ENCODE measurements at regions not wholly inside any gene's neighbourhood (a gene's known extent, or its start where the extent isn't known, plus 50 kb on each side); places are given as distances from the start of the nearest gene placed in this dataset.

- Histone ChIP-seq H3K9ac (ENCODE audit: insufficient read length, low read depth) (no peak overlapping the region), H3K27me3 (ENCODE audit: insufficient read depth, insufficient read length) (no peaks in the 10 kb centered on the region), H3K4me1 (ENCODE audit: insufficient read depth, insufficient read length) (peaks cover 17% of the 10 kb centered on the region), H3K9me3 (ENCODE audit: insufficient read depth, low read length) (no peaks in the 10 kb centered on the region), H3K36me3 (ENCODE audit: insufficient read depth, insufficient read length, low read length) (no peaks in the 10 kb centered on the region), H3K4me3 (ENCODE audit: insufficient read length, low read depth) (no peak overlapping the region)
- DNase-seq (ENCODE audit: low read depth, low spot score) = no peak
- TF ChIP-seq ZNF274 (IDR thresholded peaks at IDR 0.05; ENCODE audit: low read depth, low read length) (no peak), YY1 (IDR thresholded peaks at IDR 0.05; ENCODE audit: insufficient read depth, insufficient read length) (no peak), SUZ12 (IDR thresholded peaks at IDR 0.05; ENCODE audit: extremely low read depth, insufficient read depth, insufficient read length) (no peak)
These were observed 374.0 kb downstream of the UQCRFS1 start for GRCh38 chr19:28838909-28839308.

GRCh38 chr19:28836421-28836820 is 376.5 kb downstream of the UQCRFS1 start:
- no peak for DNase-seq (ENCODE audit: low read depth, low spot score)
- Histone ChIP-seq H3K36me3 (ENCODE audit: insufficient read depth, insufficient read length, low read length) (no peaks in the 10 kb centered on the region), H3K27me3 (ENCODE audit: insufficient read depth, insufficient read length) (no peaks in the 10 kb centered on the region), H3K4me1 (ENCODE audit: insufficient read depth, insufficient read length) (peaks cover 17% of the 10 kb centered on the region), H3K9ac (ENCODE audit: insufficient read length, low read depth) (no peak overlapping the region), H3K9me3 (ENCODE audit: insufficient read depth, low read length) (no peaks in the 10 kb centered on the region), H3K4me3 (ENCODE audit: insufficient read length, low read depth) (no peak overlapping the region)
- no peak for TF ChIP-seq SUZ12 (IDR thresholded peaks at IDR 0.05; ENCODE audit: extremely low read depth, insufficient read depth, insufficient read length)
- TF ChIP-seq ZNF274 (IDR thresholded peaks at IDR 0.05; ENCODE audit: low read depth, low read length) = no peak
- TF ChIP-seq YY1 (IDR thresholded peaks at IDR 0.05; ENCODE audit: insufficient read depth, insufficient read length) = no peak

GRCh38 chr19:28834996-28835395 is 378.0 kb downstream of the UQCRFS1 start:
- Histone ChIP-seq H3K9me3 (ENCODE audit: insufficient read depth, low read length) (no peaks in the 10 kb centered on the region), H3K27me3 (ENCODE audit: insufficient read depth, insufficient read length) (no peaks in the 10 kb centered on the region), H3K4me3 (ENCODE audit: insufficient read length, low read depth) (no peak overlapping the region), H3K9ac (ENCODE audit: insufficient read length, low read depth) (no peak overlapping the region), H3K4me1 (ENCODE audit: insufficient read depth, insufficient read length) (peaks cover 19% of the 10 kb centered on the region), H3K36me3 (ENCODE audit: insufficient read depth, insufficient read length, low read length) (no peaks in the 10 kb centered on the region)
- DNase-seq (ENCODE audit: low read depth, low spot score) = no peak
- TF ChIP-seq YY1 (IDR thresholded peaks at IDR 0.05; ENCODE audit: insufficient read depth, insufficient read length) (no peak), ZNF274 (IDR thresholded peaks at IDR 0.05; ENCODE audit: low read depth, low read length) (no peak), SUZ12 (IDR thresholded peaks at IDR 0.05; ENCODE audit: extremely low read depth, insufficient read depth, insufficient read length) (no peak)

- no peak overlapping the region for H3K9ac ChIP-seq (ENCODE audit: insufficient read length, low read depth)
- H3K9me3 ChIP-seq (ENCODE audit: insufficient read depth, low read length) = no peaks in the 10 kb centered on the region
- peak; percentile 92 for DNase-seq (ENCODE audit: low read depth, low spot score)
- H3K4me3 ChIP-seq (ENCODE audit: insufficient read length, low read depth) = no peak overlapping the region
- H3K4me1 ChIP-seq (ENCODE audit: insufficient read depth, insufficient read length) = peaks cover 19% of the 10 kb centered on the region
- TF ChIP-seq YY1 (IDR thresholded peaks at IDR 0.05; ENCODE audit: insufficient read depth, insufficient read length) (no peak), ZNF274 (IDR thresholded peaks at IDR 0.05; ENCODE audit: low read depth, low read length) (no peak), SUZ12 (IDR thresholded peaks at IDR 0.05; ENCODE audit: extremely low read depth, insufficient read depth, insufficient read length) (no peak)
- no peaks in the 10 kb centered on the region for H3K36me3 ChIP-seq (ENCODE audit: insufficient read depth, insufficient read length, low read length)
- H3K27me3 ChIP-seq (ENCODE audit: insufficient read depth, insufficient read length) = no peaks in the 10 kb centered on the region
These were observed 381.5 kb downstream of the UQCRFS1 start for GRCh38 chr19:28831462-28831861.

GRCh38 chr19:28829762-28830161 is 383.2 kb downstream of the UQCRFS1 start:
- no peak overlapping the region for H3K4me3 ChIP-seq (ENCODE audit: insufficient read length, low read depth)
- DNase-seq (ENCODE audit: low read depth, low spot score) = no peak
- no peaks in the 10 kb centered on the region for H3K27me3 ChIP-seq (ENCODE audit: insufficient read depth, insufficient read length)
- no peaks in the 10 kb centered on the region for H3K36me3 ChIP-seq (ENCODE audit: insufficient read depth, insufficient read length, low read length)
- H3K4me1 ChIP-seq (ENCODE audit: insufficient read depth, insufficient read length) = peaks cover 12% of the 10 kb centered on the region
- H3K9ac ChIP-seq (ENCODE audit: insufficient read length, low read depth) = no peak overlapping the region
- TF ChIP-seq YY1 (IDR thresholded peaks at IDR 0.05; ENCODE audit: insufficient read depth, insufficient read length) (no peak), SUZ12 (IDR thresholded peaks at IDR 0.05; ENCODE audit: extremely low read depth, insufficient read depth, insufficient read length) (no peak), ZNF274 (IDR thresholded peaks at IDR 0.05; ENCODE audit: low read depth, low read length) (no peak)
- H3K9me3 ChIP-seq (ENCODE audit: insufficient read depth, low read length) = no peaks in the 10 kb centered on the region

GRCh38 chr19:28829359-28829758 is 383.6 kb downstream of the UQCRFS1 start:
- TF ChIP-seq SUZ12 (IDR thresholded peaks at IDR 0.05; ENCODE audit: extremely low read depth, insufficient read depth, insufficient read length) (no peak), ZNF274 (IDR thresholded peaks at IDR 0.05; ENCODE audit: low read depth, low read length) (no peak), YY1 (IDR thresholded peaks at IDR 0.05; ENCODE audit: insufficient read depth, insufficient read length) (no peak)
- no peaks in the 10 kb centered on the region for H3K27me3 ChIP-seq (ENCODE audit: insufficient read depth, insufficient read length)
- H3K9me3 ChIP-seq (ENCODE audit: insufficient read depth, low read length) = no peaks in the 10 kb centered on the region
- H3K9ac ChIP-seq (ENCODE audit: insufficient read length, low read depth) = no peak overlapping the region
- no peak for DNase-seq (ENCODE audit: low read depth, low spot score)
- H3K4me1 ChIP-seq (ENCODE audit: insufficient read depth, insufficient read length) = peaks cover 15% of the 10 kb centered on the region
- H3K4me3 ChIP-seq (ENCODE audit: insufficient read length, low read depth) = no peak overlapping the region
- no peaks in the 10 kb centered on the region for H3K36me3 ChIP-seq (ENCODE audit: insufficient read depth, insufficient read length, low read length)

- TF ChIP-seq ZNF274 (IDR thresholded peaks at IDR 0.05; ENCODE audit: low read depth, low read length) (no peak), YY1 (IDR thresholded peaks at IDR 0.05; ENCODE audit: insufficient read depth, insufficient read length) (no peak), SUZ12 (IDR thresholded peaks at IDR 0.05; ENCODE audit: extremely low read depth, insufficient read depth, insufficient read length) (no peak)
- no peaks in the 10 kb centered on the region for H3K27me3 ChIP-seq (ENCODE audit: insufficient read depth, insufficient read length)
- no peak for DNase-seq (ENCODE audit: low read depth, low spot score)
These were observed 384.6 kb downstream of the UQCRFS1 start for GRCh38 chr19:28828276-28828870.

More at GRCh38 chr19:28828276-28828870, 384.6 kb downstream of the UQCRFS1 start:
- no peaks in the 10 kb centered on the region for H3K9me3 ChIP-seq (ENCODE audit: insufficient read depth, low read length)
- no peak overlapping the region for H3K9ac ChIP-seq (ENCODE audit: insufficient read length, low read depth)
- no peaks in the 10 kb centered on the region for H3K36me3 ChIP-seq (ENCODE audit: insufficient read depth, insufficient read length, low read length)
- H3K4me1 ChIP-seq (ENCODE audit: insufficient read depth, insufficient read length) = peaks cover 15% of the 10 kb centered on the region
- H3K4me3 ChIP-seq (ENCODE audit: insufficient read length, low read depth) = no peak overlapping the region

Measured in NT2/D1 (cell line).